Nephron progenitor cell (in vitro differentiated cells): ENCODE measurements at regions not wholly inside any gene's neighbourhood (a gene's known extent, or its start where the extent isn't known, plus 50 kb on each side); places are given as distances from the start of the nearest gene placed in this dataset.

Experiments used
- DNase-seq: peaks from one replicate; pipeline ENCODE4 v3.0.0; 2021
- H3K27ac Mint-ChIP-seq: 2 replicates; pipeline ENCODE4 v1.8.0; 2021; ENCODE audit warnings: mild to moderate bottlenecking, moderate library complexity, mixed read lengths
- H3K27me3 Mint-ChIP-seq: 2 replicates; pipeline ENCODE4 v1.8.0; 2021; ENCODE audit warnings: mild to moderate bottlenecking, low read depth, mixed read lengths; ENCODE audit not compliant: poor library complexity
- H3K36me3 Mint-ChIP-seq: 2 replicates; pipeline ENCODE4 v1.8.0; 2021; ENCODE audit warnings: low read depth, mixed read lengths
- H3K4me1 Mint-ChIP-seq: 2 replicates; pipeline ENCODE4 v1.8.0; 2021; ENCODE audit warnings: mixed read lengths
- H3K4me3 Mint-ChIP-seq: 2 replicates; pipeline ENCODE4 v1.8.0; 2021; ENCODE audit warnings: mild to moderate bottlenecking, moderate library complexity, mixed read lengths
- H3K9me3 Mint-ChIP-seq: 2 replicates; pipeline ENCODE4 v1.8.0; 2021; ENCODE audit warnings: mild to moderate bottlenecking, moderate library complexity, mixed read lengths
- TF ChIP-seq, protein P1 (sequence below): fragments of 200-600 bp; sonication (generic); IDR thresholded peaks from 2 replicates; pipeline ENCODE4 v1.5.0; 2021; ENCODE audit warnings: antibody characterized with exemption

- peaks cover 2% of the 10 kb centered on the region for H3K9me3 Mint-ChIP-seq
- no peak for DNase-seq
- no peak overlapping the region for H3K27ac Mint-ChIP-seq
- TF ChIP-seq, protein P1, sequence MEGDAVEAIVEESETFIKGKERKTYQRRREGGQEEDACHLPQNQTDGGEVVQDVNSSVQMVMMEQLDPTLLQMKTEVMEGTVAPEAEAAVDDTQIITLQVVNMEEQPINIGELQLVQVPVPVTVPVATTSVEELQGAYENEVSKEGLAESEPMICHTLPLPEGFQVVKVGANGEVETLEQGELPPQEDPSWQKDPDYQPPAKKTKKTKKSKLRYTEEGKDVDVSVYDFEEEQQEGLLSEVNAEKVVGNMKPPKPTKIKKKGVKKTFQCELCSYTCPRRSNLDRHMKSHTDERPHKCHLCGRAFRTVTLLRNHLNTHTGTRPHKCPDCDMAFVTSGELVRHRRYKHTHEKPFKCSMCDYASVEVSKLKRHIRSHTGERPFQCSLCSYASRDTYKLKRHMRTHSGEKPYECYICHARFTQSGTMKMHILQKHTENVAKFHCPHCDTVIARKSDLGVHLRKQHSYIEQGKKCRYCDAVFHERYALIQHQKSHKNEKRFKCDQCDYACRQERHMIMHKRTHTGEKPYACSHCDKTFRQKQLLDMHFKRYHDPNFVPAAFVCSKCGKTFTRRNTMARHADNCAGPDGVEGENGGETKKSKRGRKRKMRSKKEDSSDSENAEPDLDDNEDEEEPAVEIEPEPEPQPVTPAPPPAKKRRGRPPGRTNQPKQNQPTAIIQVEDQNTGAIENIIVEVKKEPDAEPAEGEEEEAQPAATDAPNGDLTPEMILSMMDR, result no peak
- H3K27me3 Mint-ChIP-seq, result no peaks in the 10 kb centered on the region
- H3K4me1 Mint-ChIP-seq, result peaks cover 2% of the 10 kb centered on the region
- H3K36me3 Mint-ChIP-seq, result no peaks in the 10 kb centered on the region
- no peak overlapping the region for H3K4me3 Mint-ChIP-seq
Measured at GRCh38 chr10:88048312-88048711, 184.9 kb downstream of the PTEN start.

DNA sequence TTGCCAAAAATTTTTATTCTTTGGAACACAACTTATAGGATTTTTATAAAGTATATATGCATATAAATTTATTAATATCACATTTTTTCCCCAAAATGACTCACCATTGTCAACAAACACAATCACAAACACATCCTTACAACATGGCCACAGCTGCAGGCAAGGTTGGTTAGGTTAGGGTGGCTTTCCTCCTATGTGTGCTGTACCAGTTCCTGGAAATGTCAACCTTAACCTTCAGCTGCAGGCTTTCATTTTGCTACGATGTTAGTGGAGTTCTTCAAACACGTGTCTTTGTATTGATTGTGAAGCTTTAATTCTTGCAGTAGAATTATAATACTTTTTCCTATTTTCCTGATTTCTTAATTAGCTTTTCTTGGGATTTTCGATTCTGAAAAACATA, 185.8 kb downstream of the PTEN start:
- TF ChIP-seq, protein P1, result no peak
- Mint-ChIP-seq H3K9me3 (no peaks in the 10 kb centered on the region), H3K4me1 (no peaks in the 10 kb centered on the region), H3K4me3 (no peak overlapping the region), H3K27ac (no peak overlapping the region), H3K27me3 (no peaks in the 10 kb centered on the region), H3K36me3 (no peaks in the 10 kb centered on the region)
- DNase-seq, result no peak

DNA sequence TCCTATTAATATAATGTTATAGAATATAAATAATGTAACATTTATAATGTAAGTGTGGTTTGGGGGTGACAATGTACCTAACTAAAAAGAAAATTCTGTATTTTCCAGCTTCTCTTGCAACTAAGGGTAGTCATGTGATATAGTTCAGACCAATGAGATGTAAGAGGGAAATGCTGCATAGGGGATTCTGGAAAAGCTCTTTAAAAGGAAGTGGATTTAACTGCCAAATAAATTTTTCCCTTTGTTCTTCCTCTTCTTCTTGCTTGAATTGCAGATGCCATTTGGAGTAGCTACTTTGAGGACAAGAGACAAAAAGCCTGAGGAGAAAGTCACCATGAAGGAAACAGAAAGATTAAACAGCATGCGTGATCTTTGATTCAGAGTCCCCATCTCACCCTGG, 194.3 kb downstream of the PTEN start:
- TF ChIP-seq, protein P1, result no peak
- H3K36me3 Mint-ChIP-seq, result peaks cover 6% of the 10 kb centered on the region
- peaks cover 11% of the 10 kb centered on the region for H3K4me1 Mint-ChIP-seq
- DNase-seq, result no peak
- no peak overlapping the region for H3K27ac Mint-ChIP-seq
- H3K4me3 Mint-ChIP-seq, result no peak overlapping the region
- peaks cover 5% of the 10 kb centered on the region for H3K9me3 Mint-ChIP-seq
- H3K27me3 Mint-ChIP-seq, result no peaks in the 10 kb centered on the region

- TF ChIP-seq, protein P1, result no peak
- H3K4me3 Mint-ChIP-seq, result no peak overlapping the region
- no peak overlapping the region for H3K27ac Mint-ChIP-seq
- peaks cover 5% of the 10 kb centered on the region for H3K9me3 Mint-ChIP-seq
- no peak for DNase-seq
- H3K27me3 Mint-ChIP-seq, result no peaks in the 10 kb centered on the region
- H3K4me1 Mint-ChIP-seq, result peaks cover 18% of the 10 kb centered on the region
- peaks cover 6% of the 10 kb centered on the region for H3K36me3 Mint-ChIP-seq
Measured at GRCh38 chr10:88058750-88059149, 195.3 kb downstream of the PTEN start.

DNA sequence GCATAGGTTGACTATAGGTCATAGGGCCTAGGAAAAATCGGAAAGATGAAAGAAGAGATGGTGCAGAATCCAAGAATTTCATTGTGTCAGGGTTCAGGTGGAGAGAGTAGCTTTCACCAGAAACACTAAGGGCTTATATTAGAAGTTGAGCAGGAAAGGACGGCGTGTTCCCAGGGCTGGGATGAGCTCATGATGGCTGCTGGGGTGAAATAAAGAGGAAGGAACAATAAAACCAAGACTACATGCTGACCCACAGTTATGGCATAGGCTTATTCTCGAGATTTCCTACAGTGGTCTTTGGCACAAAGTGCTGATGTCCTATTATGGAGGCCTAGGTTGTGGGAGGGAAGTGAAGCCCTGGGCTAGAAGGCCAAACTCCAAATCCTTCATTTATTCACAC, 195.8 kb downstream of the PTEN start:
- TF ChIP-seq, protein P1, result no peak
- Mint-ChIP-seq H3K4me3 (no peak overlapping the region), H3K4me1 (peaks cover 21% of the 10 kb centered on the region), H3K36me3 (peaks cover 6% of the 10 kb centered on the region), H3K9me3 (peaks cover 5% of the 10 kb centered on the region), H3K27me3 (no peaks in the 10 kb centered on the region), H3K27ac (no peak overlapping the region)
- no peak for DNase-seq

- H3K27me3 Mint-ChIP-seq, result no peaks in the 10 kb centered on the region
- peaks cover 27% of the 10 kb centered on the region for H3K4me1 Mint-ChIP-seq
- TF ChIP-seq, protein P1, result no peak
- peaks cover 5% of the 10 kb centered on the region for H3K9me3 Mint-ChIP-seq
- H3K36me3 Mint-ChIP-seq, result peaks cover 6% of the 10 kb centered on the region
- no peak overlapping the region for H3K4me3 Mint-ChIP-seq
- DNase-seq, result no peak
- peak overlapping the region; percentile 60 for H3K27ac Mint-ChIP-seq
Measured at GRCh38 chr10:88060762-88061161, 197.3 kb downstream of the PTEN start.
